ENCODE measurements at regions not wholly inside any gene's neighbourhood (a gene's known extent, or its start where the extent isn't known, plus 50 kb on each side); places are given as distances from the start of the nearest gene placed in this dataset.
"Not testable (repeated sequence)": the region's sequence is repeated elsewhere in the genome, so short reads cannot be mapped to it uniquely, and the experiment has no call there.

GRCh38 chr7:80047032-80047431 is 87.6 kb upstream of the GNAI1 start:
- no peak overlapping the region for H3K4me3 ChIP-seq (ENCODE audit: low read length)
- no peaks in the 10 kb centered on the region for H3K4me1 ChIP-seq (ENCODE audit: control insufficient read depth, insufficient read depth, low read length)
- no peaks in the 10 kb centered on the region for H3K36me3 ChIP-seq (ENCODE audit: control insufficient read depth, insufficient read depth, low read length, severe bottlenecking)
- H3K9me3 ChIP-seq (ENCODE audit: control insufficient read depth, low read length) = no peaks in the 10 kb centered on the region
- H3K9ac ChIP-seq (ENCODE audit: low read length) = no peak overlapping the region
- DNase-seq (ENCODE audit: low read depth) = no peak
- no peaks in the 10 kb centered on the region for H3K27me3 ChIP-seq (replicated peaks; ENCODE audit: control insufficient read depth, insufficient read depth, low read length)

GRCh38 chr7:80044796-80045195 is 89.8 kb upstream of the GNAI1 start:
- H3K4me1 ChIP-seq (ENCODE audit: control insufficient read depth, insufficient read depth, low read length) = no peaks in the 10 kb centered on the region
- H3K27me3 ChIP-seq (replicated peaks; ENCODE audit: control insufficient read depth, insufficient read depth, low read length) = no peaks in the 10 kb centered on the region
- no peak for DNase-seq (ENCODE audit: low read depth)
- no peaks in the 10 kb centered on the region for H3K36me3 ChIP-seq (ENCODE audit: control insufficient read depth, insufficient read depth, low read length, severe bottlenecking)
- no peak overlapping the region for H3K4me3 ChIP-seq (ENCODE audit: low read length)
- H3K9ac ChIP-seq (ENCODE audit: low read length) = no peak overlapping the region
- H3K9me3 ChIP-seq (ENCODE audit: control insufficient read depth, low read length) = no peaks in the 10 kb centered on the region

GRCh38 chr7:80040752-80041151 is 93.9 kb upstream of the GNAI1 start:
- Histone ChIP-seq H3K4me1 (ENCODE audit: control insufficient read depth, insufficient read depth, low read length) (peaks cover 11% of the 10 kb centered on the region), H3K9ac (ENCODE audit: low read length) (no peak overlapping the region), H3K9me3 (ENCODE audit: control insufficient read depth, low read length) (no peaks in the 10 kb centered on the region), H3K27me3 (replicated peaks; ENCODE audit: control insufficient read depth, insufficient read depth, low read length) (no peaks in the 10 kb centered on the region), H3K4me3 (ENCODE audit: low read length) (no peak overlapping the region), H3K36me3 (ENCODE audit: control insufficient read depth, insufficient read depth, low read length, severe bottlenecking) (no peaks in the 10 kb centered on the region)
- no peak for DNase-seq (ENCODE audit: low read depth)

GRCh38 chr7:80040335-80040734 is 94.3 kb upstream of the GNAI1 start:
- Histone ChIP-seq H3K9ac (ENCODE audit: low read length) (no peak overlapping the region), H3K4me3 (ENCODE audit: low read length) (no peak overlapping the region), H3K4me1 (ENCODE audit: control insufficient read depth, insufficient read depth, low read length) (peaks cover 11% of the 10 kb centered on the region), H3K27me3 (replicated peaks; ENCODE audit: control insufficient read depth, insufficient read depth, low read length) (no peaks in the 10 kb centered on the region), H3K36me3 (ENCODE audit: control insufficient read depth, insufficient read depth, low read length, severe bottlenecking) (no peaks in the 10 kb centered on the region), H3K9me3 (ENCODE audit: control insufficient read depth, low read length) (no peaks in the 10 kb centered on the region)
- DNase-seq (ENCODE audit: low read depth) = no peak

GRCh38 chr7:80039251-80039884 is 95.3 kb upstream of the GNAI1 start:
- peak; percentile 30 for DNase-seq (ENCODE audit: low read depth)
- Histone ChIP-seq H3K9me3 (ENCODE audit: control insufficient read depth, low read length) (no peaks in the 10 kb centered on the region), H3K4me1 (ENCODE audit: control insufficient read depth, insufficient read depth, low read length) (peaks cover 11% of the 10 kb centered on the region), H3K4me3 (ENCODE audit: low read length) (no peak overlapping the region), H3K9ac (ENCODE audit: low read length) (no peak overlapping the region), H3K36me3 (ENCODE audit: control insufficient read depth, insufficient read depth, low read length, severe bottlenecking) (no peaks in the 10 kb centered on the region), H3K27me3 (replicated peaks; ENCODE audit: control insufficient read depth, insufficient read depth, low read length) (no peaks in the 10 kb centered on the region)

- Histone ChIP-seq H3K9ac (ENCODE audit: low read length) (no peak overlapping the region), H3K4me3 (ENCODE audit: low read length) (no peak overlapping the region), H3K36me3 (ENCODE audit: control insufficient read depth, insufficient read depth, low read length, severe bottlenecking) (no peaks in the 10 kb centered on the region), H3K27me3 (replicated peaks; ENCODE audit: control insufficient read depth, insufficient read depth, low read length) (no peaks in the 10 kb centered on the region), H3K4me1 (ENCODE audit: control insufficient read depth, insufficient read depth, low read length) (peaks cover 11% of the 10 kb centered on the region), H3K9me3 (ENCODE audit: control insufficient read depth, low read length) (no peaks in the 10 kb centered on the region)
- no peak for DNase-seq (ENCODE audit: low read depth)
These were observed 96.9 kb upstream of the GNAI1 start for GRCh38 chr7:80037689-80038088.

GRCh38 chr7:80036107-80036506 is 98.5 kb upstream of the GNAI1 start:
- DNase-seq (ENCODE audit: low read depth) = no peak
- Histone ChIP-seq H3K4me3 (ENCODE audit: low read length) (no peak overlapping the region), H3K27me3 (replicated peaks; ENCODE audit: control insufficient read depth, insufficient read depth, low read length) (no peaks in the 10 kb centered on the region), H3K9ac (ENCODE audit: low read length) (no peak overlapping the region), H3K4me1 (ENCODE audit: control insufficient read depth, insufficient read depth, low read length) (peaks cover 11% of the 10 kb centered on the region), H3K36me3 (ENCODE audit: control insufficient read depth, insufficient read depth, low read length, severe bottlenecking) (no peaks in the 10 kb centered on the region), H3K9me3 (ENCODE audit: control insufficient read depth, low read length) (no peaks in the 10 kb centered on the region)

- Histone ChIP-seq H3K27me3 (replicated peaks; ENCODE audit: control insufficient read depth, insufficient read depth, low read length) (no peaks in the 10 kb centered on the region), H3K9me3 (ENCODE audit: control insufficient read depth, low read length) (no peaks in the 10 kb centered on the region), H3K36me3 (ENCODE audit: control insufficient read depth, insufficient read depth, low read length, severe bottlenecking) (no peaks in the 10 kb centered on the region), H3K9ac (ENCODE audit: low read length) (no peak overlapping the region), H3K4me1 (ENCODE audit: control insufficient read depth, insufficient read depth, low read length) (no peaks in the 10 kb centered on the region), H3K4me3 (ENCODE audit: low read length) (no peak overlapping the region)
- DNase-seq (ENCODE audit: low read depth) = no peak
These were observed 105.9 kb upstream of the GNAI1 start for GRCh38 chr7:80028717-80029116.

- no peaks in the 10 kb centered on the region for H3K4me1 ChIP-seq (ENCODE audit: control insufficient read depth, insufficient read depth, low read length)
- no peak for DNase-seq (ENCODE audit: low read depth)
- H3K36me3 ChIP-seq (ENCODE audit: control insufficient read depth, insufficient read depth, low read length, severe bottlenecking) = no peaks in the 10 kb centered on the region
- no peak overlapping the region for H3K4me3 ChIP-seq (ENCODE audit: low read length)
- H3K9me3 ChIP-seq (ENCODE audit: control insufficient read depth, low read length) = peaks cover 3% of the 10 kb centered on the region
- H3K9ac ChIP-seq (ENCODE audit: low read length) = no peak overlapping the region
- no peaks in the 10 kb centered on the region for H3K27me3 ChIP-seq (replicated peaks; ENCODE audit: control insufficient read depth, insufficient read depth, low read length)
These were observed 106.9 kb upstream of the GNAI1 start for GRCh38 chr7:80027611-80028173.

GRCh38 chr7:80026766-80027165 is 107.9 kb upstream of the GNAI1 start:
- H3K4me1 ChIP-seq (ENCODE audit: control insufficient read depth, insufficient read depth, low read length) = no peaks in the 10 kb centered on the region
- peaks cover 5% of the 10 kb centered on the region for H3K9me3 ChIP-seq (ENCODE audit: control insufficient read depth, low read length)
- H3K4me3 ChIP-seq (ENCODE audit: low read length) = no peak overlapping the region
- no peaks in the 10 kb centered on the region for H3K36me3 ChIP-seq (ENCODE audit: control insufficient read depth, insufficient read depth, low read length, severe bottlenecking)
- no peaks in the 10 kb centered on the region for H3K27me3 ChIP-seq (replicated peaks; ENCODE audit: control insufficient read depth, insufficient read depth, low read length)
- DNase-seq (ENCODE audit: low read depth) = no peak
- H3K9ac ChIP-seq (ENCODE audit: low read length) = no peak overlapping the region

- H3K27me3 ChIP-seq (replicated peaks; ENCODE audit: control insufficient read depth, insufficient read depth, low read length); H3K4me1 ChIP-seq (ENCODE audit: control insufficient read depth, insufficient read depth, low read length); DNase-seq (ENCODE audit: low read depth); H3K36me3 ChIP-seq (ENCODE audit: control insufficient read depth, insufficient read depth, low read length, severe bottlenecking); H3K9ac ChIP-seq (ENCODE audit: low read length); H3K9me3 ChIP-seq (ENCODE audit: control insufficient read depth, low read length); H3K4me3 ChIP-seq (ENCODE audit: low read length): not testable (repeated sequence)
These were observed 114.4 kb upstream of the GNAI1 start for GRCh38 chr7:80020277-80020676.

GRCh38 chr7:80019809-80020207 is 114.8 kb upstream of the GNAI1 start:
- H3K36me3 ChIP-seq (ENCODE audit: control insufficient read depth, insufficient read depth, low read length, severe bottlenecking); H3K9ac ChIP-seq (ENCODE audit: low read length); H3K4me1 ChIP-seq (ENCODE audit: control insufficient read depth, insufficient read depth, low read length); H3K4me3 ChIP-seq (ENCODE audit: low read length); H3K27me3 ChIP-seq (replicated peaks; ENCODE audit: control insufficient read depth, insufficient read depth, low read length); H3K9me3 ChIP-seq (ENCODE audit: control insufficient read depth, low read length); DNase-seq (ENCODE audit: low read depth): not testable (repeated sequence)
